ENCODE measurements at regions not wholly inside any gene's neighbourhood (a gene's known extent, or its start where the extent isn't known, plus 50 kb on each side); places are given as distances from the start of the nearest gene placed in this dataset.
A peak's percentile ranks its signal among the peaks of the same experiment; 100 is the strongest.

GRCh38 chr9:106669835-106670234 lies 193.1 kb upstream of the ZNF462 start:
- no peak overlapping the region for H3K4me3 ChIP-seq (ENCODE audit: low read length)
- BruUV-seq (replicated peaks) = no TSS peak
- H3K27me3 ChIP-seq (ENCODE audit: low read length) = no peaks in the 10 kb centered on the region
- H3K27ac ChIP-seq (ENCODE audit: low read length) = no peak overlapping the region
- ATAC-seq = no peak
- ChIA-PET CTCF (no interaction called here), POLR2A (ENCODE audit: unreplicated experiment) (no interaction called here)
- H3K9ac ChIP-seq (ENCODE audit: low read length) = no peak overlapping the region
- H3K36me3 ChIP-seq (ENCODE audit: low read depth, low read length) = no peaks in the 10 kb centered on the region
- no peaks in the 10 kb centered on the region for H3K4me1 ChIP-seq (ENCODE audit: insufficient read depth, low read length)
- no peak overlapping the region for H2AFZ ChIP-seq (ENCODE audit: low read length)
- H3K4me2 ChIP-seq (ENCODE audit: low read length) = no peak overlapping the region
- no peak for TF ChIP-seq CTCF (conservative IDR thresholded peaks at IDR 0.05; ENCODE audit: low read depth, low read length)
- no peak for TF ChIP-seq EZH2 (IDR thresholded peaks at IDR 0.05; ENCODE audit: low read length, unreplicated experiment)
- no peak for TF ChIP-seq EZH2phosphoT487 (IDR thresholded peaks at IDR 0.05; ENCODE audit: borderline replicate concordance, low read length)
- no peaks in the 10 kb centered on the region for H4K20me1 ChIP-seq (ENCODE audit: low read length)
- no peaks in the 10 kb centered on the region for H3K79me2 ChIP-seq (ENCODE audit: low read length)
- no peak for DNase-seq
- H3K9me2 ChIP-seq (replicated peaks; ENCODE audit: low read length) = no peaks in the 10 kb centered on the region
- intact Hi-C loops (cut with micrococcal nuclease) = no loop called here
- H3K9me3 ChIP-seq (ENCODE audit: low read length) = no peaks in the 10 kb centered on the region
- H3F3A ChIP-seq (ENCODE audit: low read length, unreplicated experiment) = no peaks in the 10 kb centered on the region

- Histone ChIP-seq H3F3A (ENCODE audit: low read length, unreplicated experiment) (no peaks in the 10 kb centered on the region), H3K79me2 (ENCODE audit: low read length) (no peaks in the 10 kb centered on the region), H3K4me3 (ENCODE audit: low read length) (no peak overlapping the region), H3K27ac (ENCODE audit: low read length) (no peak overlapping the region), H3K9me2 (replicated peaks; ENCODE audit: low read length) (no peaks in the 10 kb centered on the region), H4K20me1 (ENCODE audit: low read length) (no peaks in the 10 kb centered on the region), H3K4me1 (ENCODE audit: insufficient read depth, low read length) (no peaks in the 10 kb centered on the region), H3K9ac (ENCODE audit: low read length) (no peak overlapping the region), H3K36me3 (ENCODE audit: low read depth, low read length) (no peaks in the 10 kb centered on the region), H2AFZ (ENCODE audit: low read length) (no peak overlapping the region), H3K4me2 (ENCODE audit: low read length) (no peak overlapping the region), H3K27me3 (ENCODE audit: low read length) (no peaks in the 10 kb centered on the region), H3K9me3 (ENCODE audit: low read length) (no peaks in the 10 kb centered on the region)
- DNase-seq = no peak
- intact Hi-C loops (cut with micrococcal nuclease) = no loop called here
- ChIA-PET POLR2A (ENCODE audit: unreplicated experiment) (no interaction called here), CTCF (no interaction called here)
- no peak for ATAC-seq
- TF ChIP-seq EZH2phosphoT487 (IDR thresholded peaks at IDR 0.05; ENCODE audit: borderline replicate concordance, low read length) (no peak), EZH2 (IDR thresholded peaks at IDR 0.05; ENCODE audit: low read length, unreplicated experiment) (no peak), CTCF (conservative IDR thresholded peaks at IDR 0.05; ENCODE audit: low read depth, low read length) (no peak)
- BruUV-seq (replicated peaks) = no TSS peak
Observed at GRCh38 chr9:106670418-106670817, 192.5 kb upstream of the ZNF462 start.

GRCh38 chr9:106675780-106676179 lies 187.2 kb upstream of the ZNF462 start:
- Histone ChIP-seq H3K4me1 (ENCODE audit: insufficient read depth, low read length) (peaks cover 5% of the 10 kb centered on the region), H2AFZ (ENCODE audit: low read length) (no peak overlapping the region), H4K20me1 (ENCODE audit: low read length) (no peaks in the 10 kb centered on the region), H3K4me3 (ENCODE audit: low read length) (no peak overlapping the region), H3K4me2 (ENCODE audit: low read length) (no peak overlapping the region), H3K27ac (ENCODE audit: low read length) (no peak overlapping the region), H3F3A (ENCODE audit: low read length, unreplicated experiment) (no peaks in the 10 kb centered on the region), H3K9ac (ENCODE audit: low read length) (no peak overlapping the region), H3K36me3 (ENCODE audit: low read depth, low read length) (no peaks in the 10 kb centered on the region), H3K9me3 (ENCODE audit: low read length) (no peaks in the 10 kb centered on the region), H3K27me3 (ENCODE audit: low read length) (no peaks in the 10 kb centered on the region), H3K79me2 (ENCODE audit: low read length) (no peaks in the 10 kb centered on the region), H3K9me2 (replicated peaks; ENCODE audit: low read length) (no peaks in the 10 kb centered on the region)
- TF ChIP-seq EZH2phosphoT487 (IDR thresholded peaks at IDR 0.05; ENCODE audit: borderline replicate concordance, low read length) = no peak
- TF ChIP-seq EZH2 (IDR thresholded peaks at IDR 0.05; ENCODE audit: low read length, unreplicated experiment) = no peak
- TF ChIP-seq CTCF (conservative IDR thresholded peaks at IDR 0.05; ENCODE audit: low read depth, low read length) = no peak
- intact Hi-C loops (cut with micrococcal nuclease) = no loop called here
- peak; percentile 62 for ATAC-seq
- POLR2A ChIA-PET (ENCODE audit: unreplicated experiment) = no interaction called here
- CTCF ChIA-PET = no interaction called here
- no TSS peak for BruUV-seq (replicated peaks)
- DNase-seq = peak; percentile 74
